Activated naive CD8-positive, alpha-beta T cell (primary cell): ENCODE measurements at regions not wholly inside any gene's neighbourhood (a gene's known extent, or its start where the extent isn't known, plus 50 kb on each side); places are given as distances from the start of the nearest gene placed in this dataset.
"Not testable (repeated sequence)": the region's sequence is repeated elsewhere in the genome, so short reads cannot be mapped to it uniquely, and the experiment has no call there.

Experiments
- H3K27ac Mint-ChIP-seq: one replicate; pipeline ENCODE4 v1.8.0; 2021; ENCODE audit warnings: mixed read lengths
- H3K27me3 Mint-ChIP-seq: one replicate; pipeline ENCODE4 v1.8.0; 2021; ENCODE audit warnings: mixed read lengths
- H3K36me3 Mint-ChIP-seq: one replicate; pipeline ENCODE4 v1.8.0; 2021; ENCODE audit warnings: mixed read lengths
- H3K4me1 Mint-ChIP-seq: one replicate; pipeline ENCODE4 v1.8.0; 2021; ENCODE audit warnings: low read depth, mixed read lengths
- H3K4me3 Mint-ChIP-seq: one replicate; pipeline ENCODE4 v1.8.0; 2021; ENCODE audit warnings: mild to moderate bottlenecking, mixed read lengths
- H3K9me3 Mint-ChIP-seq: one replicate; pipeline ENCODE4 v1.8.0; 2021; ENCODE audit warnings: low read depth, mixed read lengths

GRCh38 chrX:55924574-55924973, 207.0 kb downstream of the RRAGB start:
- H3K27ac Mint-ChIP-seq: no peak overlapping the region
- H3K4me3 Mint-ChIP-seq: no peak overlapping the region
- no peaks in the 10 kb centered on the region for H3K27me3 Mint-ChIP-seq

GRCh38 chrX:55928529-55928928, 211.0 kb downstream of the RRAGB start:
- not testable (repeated sequence) for H3K27me3 Mint-ChIP-seq, H3K27ac Mint-ChIP-seq, H3K36me3 Mint-ChIP-seq, H3K9me3 Mint-ChIP-seq, H3K4me3 Mint-ChIP-seq, H3K4me1 Mint-ChIP-seq

More at GRCh38 chrX:55924574-55924973, 207.0 kb downstream of the RRAGB start:
- Mint-ChIP-seq H3K36me3 (peaks cover 6% of the 10 kb centered on the region), H3K9me3 (peaks cover 10% of the 10 kb centered on the region), H3K4me1 (no peaks in the 10 kb centered on the region)
